Left kidney (tissue), 1 donor: ENCODE measurements at regions not wholly inside any gene's neighbourhood (a gene's known extent, or its start where the extent isn't known, plus 50 kb on each side); places are given as distances from the start of the nearest gene placed in this dataset.
"Not testable (repeated sequence)": the region's sequence is repeated elsewhere in the genome, so short reads cannot be mapped to it uniquely, and the experiment has no call there.

Experiments
- DNase-seq: peaks from one replicate; pipeline ENCODE4 v3.0.0-alpha.2; 2013

DNA sequence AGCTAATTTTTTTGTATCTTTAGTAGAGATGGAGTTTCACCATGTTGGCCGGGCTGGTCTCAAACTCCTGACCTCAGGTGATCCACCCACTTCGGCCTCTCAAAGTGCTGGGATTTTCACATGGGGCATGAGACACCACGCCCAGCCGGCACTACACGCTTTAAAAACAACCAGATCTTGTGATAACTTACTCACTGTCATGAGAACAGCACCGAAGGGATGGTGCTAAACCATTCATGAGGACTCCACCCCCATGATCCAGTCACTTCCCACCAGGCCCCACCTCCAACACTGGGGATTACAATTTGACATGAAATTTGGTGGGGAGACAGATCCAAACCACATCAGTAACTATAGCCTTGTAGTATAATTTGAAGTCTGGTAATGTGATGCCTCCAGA is 67.4 kb upstream of the ZNF169 start:
- DNase-seq, result not testable (repeated sequence)

DNA sequence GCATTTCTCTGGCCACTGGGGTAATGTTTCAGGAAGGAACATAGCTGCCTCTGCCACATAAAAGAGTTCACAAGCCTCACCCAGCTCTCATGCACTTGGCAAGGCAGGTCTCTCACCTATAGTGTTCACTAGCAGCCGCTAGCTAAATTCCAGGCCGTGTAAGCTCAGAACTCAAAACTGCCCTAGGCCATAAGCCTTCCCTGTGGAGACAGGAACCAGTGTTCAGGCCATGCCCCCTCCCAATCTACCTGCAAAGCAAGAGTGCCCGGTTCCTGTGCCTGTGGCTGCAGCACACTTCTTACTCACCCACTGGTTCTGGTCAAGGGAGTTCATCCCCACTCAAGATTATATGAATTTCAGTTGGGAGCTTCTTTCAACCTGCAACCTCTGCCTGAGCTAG is 60.7 kb upstream of the ZNF169 start:
- DNase-seq, result no peak

DNA sequence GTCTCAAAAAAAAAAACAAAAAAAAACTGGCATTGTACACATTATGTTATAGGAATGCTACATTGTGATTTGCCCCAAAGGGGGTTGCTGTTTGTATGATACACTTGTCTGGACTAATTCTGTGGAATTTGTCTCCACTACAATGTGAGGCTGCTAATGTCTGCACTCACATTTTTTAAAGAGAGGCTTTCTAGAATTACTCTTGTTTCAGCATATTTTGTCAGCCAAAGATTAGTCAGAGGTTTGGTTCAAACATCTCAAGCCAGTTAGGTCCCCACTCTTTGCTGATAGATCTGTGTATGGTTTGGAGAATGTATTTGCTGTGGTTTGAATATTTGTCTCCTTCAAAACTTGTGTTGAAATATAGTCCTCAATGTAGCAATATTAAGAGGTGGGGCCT is 59.3 kb upstream of the ZNF169 start:
- no peak for DNase-seq

DNA sequence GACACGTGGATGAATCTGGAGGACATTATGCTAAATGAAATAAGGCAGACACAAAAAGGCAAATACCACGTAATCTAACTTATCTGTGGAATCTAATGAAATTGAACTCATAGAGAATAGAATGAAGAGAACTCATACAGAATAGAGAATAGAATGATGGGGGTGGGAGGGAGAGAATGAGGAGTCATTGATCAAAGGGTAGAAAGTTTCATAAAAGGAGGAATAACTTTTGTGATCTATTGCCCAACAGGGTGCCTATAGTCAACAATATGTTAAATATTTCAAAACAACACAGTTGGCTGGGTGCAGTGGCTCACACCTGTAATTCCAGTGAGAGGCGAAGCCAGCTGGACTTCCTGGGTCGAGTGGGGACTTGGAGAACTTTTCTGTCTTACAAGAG is 54.9 kb upstream of the ZNF169 start:
- DNase-seq, result no peak

DNA sequence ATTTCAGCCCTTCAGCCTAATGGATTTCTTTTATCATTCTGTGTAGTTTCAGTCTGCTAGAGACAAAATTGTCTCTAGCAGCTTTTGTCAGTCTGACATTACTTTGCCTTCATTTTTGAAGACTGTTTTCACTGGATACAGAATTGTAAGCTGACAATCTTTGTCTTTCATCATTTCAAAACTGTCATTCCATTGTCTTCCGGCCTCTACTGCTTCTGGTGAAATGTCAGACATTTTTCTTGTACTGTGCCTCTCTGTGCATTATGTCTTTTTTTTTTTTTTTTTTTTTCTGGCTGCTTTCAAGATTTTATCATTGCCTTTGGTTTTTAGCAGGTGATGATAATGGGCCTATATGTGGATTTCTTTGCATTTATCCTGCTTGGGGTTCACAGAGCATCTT is 51.3 kb upstream of the ZNF169 start:
- no peak for DNase-seq
